ENCODE measurements at regions not wholly inside any gene's neighbourhood (a gene's known extent, or its start where the extent isn't known, plus 50 kb on each side); places are given as distances from the start of the nearest gene placed in this dataset.

DNA sequence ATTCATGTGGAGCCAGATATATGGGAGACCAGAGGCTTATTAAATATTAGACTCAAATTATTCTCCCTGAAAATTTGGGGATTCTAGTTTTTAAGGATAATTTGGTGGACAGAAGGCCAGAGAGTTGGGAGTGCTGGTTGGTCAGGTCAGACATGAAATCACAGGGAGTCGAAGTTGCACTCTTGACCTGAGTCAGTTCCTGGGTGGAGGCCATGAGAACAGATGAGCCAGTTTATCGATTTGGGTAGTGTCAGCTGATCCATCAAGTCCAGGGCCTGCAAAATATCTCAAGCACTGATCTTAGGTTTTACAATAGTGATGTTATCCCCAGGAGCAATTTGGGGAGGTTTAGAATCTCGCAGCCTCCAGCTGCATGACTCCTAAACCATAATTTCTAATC lies 563.5 kb upstream of the NRSN1 start:
- H3K36me3 ChIP-seq (ENCODE audit: control insufficient read depth, insufficient read depth, low read length): no peaks in the 10 kb centered on the region
- no peak overlapping the region for H3K4me3 ChIP-seq (ENCODE audit: low read length)
- no peaks in the 10 kb centered on the region for H3K27me3 ChIP-seq (ENCODE audit: control insufficient read depth, insufficient read depth, low read length)
- no peaks in the 10 kb centered on the region for H3K4me1 ChIP-seq (ENCODE audit: control insufficient read depth, insufficient read depth, low read length)
- no peak overlapping the region for H3K9ac ChIP-seq (ENCODE audit: low read length)
- H3K27ac ChIP-seq (ENCODE audit: low read depth, low read length): no peak overlapping the region

DNA sequence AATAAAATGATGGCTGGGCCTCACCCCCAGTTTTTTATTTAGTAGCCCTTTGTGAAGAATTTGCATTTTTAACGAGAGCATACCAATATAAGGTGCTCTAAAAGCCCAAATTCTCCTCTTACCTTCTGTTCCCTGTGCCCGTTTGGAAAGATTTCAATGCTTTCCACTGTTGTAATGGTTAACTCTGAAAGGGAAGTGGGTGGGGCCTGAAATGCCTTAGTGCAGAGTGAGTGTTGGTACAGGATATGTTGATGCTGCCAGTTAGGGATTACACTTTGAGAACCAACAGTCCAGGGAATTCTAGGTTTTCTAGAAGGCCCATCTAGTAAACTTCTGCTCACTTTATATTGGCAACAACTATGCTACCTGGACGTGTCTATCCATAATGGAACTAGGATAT lies 562.7 kb upstream of the NRSN1 start:
- no peaks in the 10 kb centered on the region for H3K36me3 ChIP-seq (ENCODE audit: control insufficient read depth, insufficient read depth, low read length)
- no peak overlapping the region for H3K27ac ChIP-seq (ENCODE audit: low read depth, low read length)
- H3K9ac ChIP-seq (ENCODE audit: low read length): no peak overlapping the region
- H3K27me3 ChIP-seq (ENCODE audit: control insufficient read depth, insufficient read depth, low read length): no peaks in the 10 kb centered on the region
- H3K4me3 ChIP-seq (ENCODE audit: low read length): no peak overlapping the region
- H3K4me1 ChIP-seq (ENCODE audit: control insufficient read depth, insufficient read depth, low read length): no peaks in the 10 kb centered on the region

DNA sequence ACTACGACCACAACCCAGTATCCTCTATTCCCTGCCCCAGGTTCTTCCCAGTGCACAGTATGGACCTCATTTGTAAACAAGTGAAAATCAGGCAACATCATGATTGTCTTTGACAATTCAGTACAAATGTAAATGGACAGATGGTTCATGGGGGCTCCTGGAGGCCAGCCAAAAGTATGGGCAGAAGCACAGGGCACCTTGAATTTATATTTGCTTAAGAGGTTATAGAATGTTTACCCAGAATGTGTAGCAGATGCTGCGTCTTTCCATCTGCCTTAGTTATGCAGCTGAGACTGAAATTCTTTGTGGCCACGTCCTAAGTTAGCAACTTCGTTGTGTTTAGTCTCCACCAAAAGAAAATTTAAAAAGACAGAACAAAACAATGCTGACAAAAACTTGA lies 559.6 kb upstream of the NRSN1 start:
- Histone ChIP-seq H3K4me1 (ENCODE audit: control insufficient read depth, insufficient read depth, low read length) (no peaks in the 10 kb centered on the region), H3K36me3 (ENCODE audit: control insufficient read depth, insufficient read depth, low read length) (no peaks in the 10 kb centered on the region), H3K27ac (ENCODE audit: low read depth, low read length) (no peak overlapping the region), H3K9ac (ENCODE audit: low read length) (no peak overlapping the region), H3K27me3 (ENCODE audit: control insufficient read depth, insufficient read depth, low read length) (no peaks in the 10 kb centered on the region), H3K4me3 (ENCODE audit: low read length) (no peak overlapping the region)

DNA sequence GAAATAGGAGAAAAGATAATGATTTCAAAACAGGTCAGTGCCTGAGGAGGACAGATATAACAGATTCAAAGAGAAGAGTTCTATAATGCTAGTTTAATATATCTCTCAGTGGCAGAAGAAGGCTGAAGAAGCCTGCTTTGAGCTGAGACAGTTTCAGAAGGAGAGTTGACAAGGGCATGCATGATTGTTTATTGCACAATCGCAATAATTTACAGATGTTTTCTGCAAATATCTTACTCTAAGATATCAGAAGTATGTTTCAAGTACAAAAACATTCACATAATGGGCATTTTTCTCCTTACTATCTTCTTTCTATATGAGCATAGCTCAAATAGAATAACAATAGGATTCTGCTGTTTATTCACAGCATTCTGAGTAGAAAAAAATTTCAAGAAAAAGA lies 557.7 kb upstream of the NRSN1 start:
- Histone ChIP-seq H3K4me3 (ENCODE audit: low read length) (no peak overlapping the region), H3K27me3 (ENCODE audit: control insufficient read depth, insufficient read depth, low read length) (no peaks in the 10 kb centered on the region), H3K27ac (ENCODE audit: low read depth, low read length) (no peak overlapping the region), H3K36me3 (ENCODE audit: control insufficient read depth, insufficient read depth, low read length) (no peaks in the 10 kb centered on the region), H3K4me1 (ENCODE audit: control insufficient read depth, insufficient read depth, low read length) (no peaks in the 10 kb centered on the region), H3K9ac (ENCODE audit: low read length) (no peak overlapping the region)

DNA sequence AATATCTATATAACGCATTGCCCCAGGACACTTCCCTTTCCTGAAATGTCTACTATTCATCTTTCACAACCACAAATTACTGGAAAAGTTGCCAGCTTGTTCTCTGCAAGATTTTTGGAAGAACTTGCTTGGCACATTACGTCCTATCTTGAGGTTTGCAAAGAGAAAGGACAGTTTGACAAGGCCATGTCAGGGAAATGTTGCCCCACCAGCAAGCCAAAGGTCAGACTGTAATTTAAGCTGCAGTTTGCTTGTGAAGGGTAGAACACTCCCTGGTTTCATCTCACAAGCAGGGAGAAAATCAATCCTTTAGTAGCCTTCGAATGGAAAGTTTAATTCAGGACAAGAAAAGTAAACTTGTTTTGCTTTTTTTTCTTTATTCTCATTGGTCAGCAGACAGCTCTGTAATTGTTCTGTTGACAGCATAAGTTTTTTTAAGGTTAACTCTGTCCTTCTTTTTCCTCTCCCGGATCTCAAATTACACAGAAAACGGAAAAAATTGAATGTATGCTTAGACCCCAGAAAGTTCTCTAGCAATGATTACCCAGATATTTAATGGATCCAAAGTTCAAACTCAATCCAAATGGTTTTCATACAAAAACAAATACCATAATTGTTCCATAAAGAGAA lies 541.8 kb upstream of the NRSN1 start:
- H3K27ac ChIP-seq (ENCODE audit: low read depth, low read length): no peak overlapping the region
- H3K9ac ChIP-seq (ENCODE audit: low read length): no peak overlapping the region
- H3K4me1 ChIP-seq (ENCODE audit: control insufficient read depth, insufficient read depth, low read length): no peaks in the 10 kb centered on the region
- H3K36me3 ChIP-seq (ENCODE audit: control insufficient read depth, insufficient read depth, low read length): no peaks in the 10 kb centered on the region
- H3K4me3 ChIP-seq (ENCODE audit: low read length): no peak overlapping the region
- H3K27me3 ChIP-seq (ENCODE audit: control insufficient read depth, insufficient read depth, low read length): no peaks in the 10 kb centered on the region

DNA sequence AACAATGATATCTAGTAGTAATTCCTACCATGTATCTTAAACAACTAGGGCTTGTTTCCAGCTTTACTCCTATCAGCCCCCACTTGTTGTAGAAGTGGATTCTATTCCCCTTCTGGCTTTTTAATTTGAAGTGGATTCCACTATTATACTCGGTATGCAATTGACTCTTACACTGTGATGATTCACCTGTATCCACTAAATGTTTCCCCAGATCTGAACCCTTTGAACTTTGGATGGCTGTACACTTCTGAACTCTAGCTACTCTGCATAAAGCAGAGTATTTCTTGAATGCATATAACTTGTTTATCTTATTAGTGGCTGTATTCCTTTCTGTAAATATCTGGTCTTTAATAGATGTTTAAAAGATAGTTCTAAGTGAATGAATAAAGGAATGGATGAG lies 538.4 kb upstream of the NRSN1 start:
- no peak overlapping the region for H3K4me3 ChIP-seq (ENCODE audit: low read length)
- H3K4me1 ChIP-seq (ENCODE audit: control insufficient read depth, insufficient read depth, low read length): no peaks in the 10 kb centered on the region
- H3K36me3 ChIP-seq (ENCODE audit: control insufficient read depth, insufficient read depth, low read length): no peaks in the 10 kb centered on the region
- H3K27ac ChIP-seq (ENCODE audit: low read depth, low read length): no peak overlapping the region
- H3K27me3 ChIP-seq (ENCODE audit: control insufficient read depth, insufficient read depth, low read length): no peaks in the 10 kb centered on the region
- H3K9ac ChIP-seq (ENCODE audit: low read length): no peak overlapping the region

DNA sequence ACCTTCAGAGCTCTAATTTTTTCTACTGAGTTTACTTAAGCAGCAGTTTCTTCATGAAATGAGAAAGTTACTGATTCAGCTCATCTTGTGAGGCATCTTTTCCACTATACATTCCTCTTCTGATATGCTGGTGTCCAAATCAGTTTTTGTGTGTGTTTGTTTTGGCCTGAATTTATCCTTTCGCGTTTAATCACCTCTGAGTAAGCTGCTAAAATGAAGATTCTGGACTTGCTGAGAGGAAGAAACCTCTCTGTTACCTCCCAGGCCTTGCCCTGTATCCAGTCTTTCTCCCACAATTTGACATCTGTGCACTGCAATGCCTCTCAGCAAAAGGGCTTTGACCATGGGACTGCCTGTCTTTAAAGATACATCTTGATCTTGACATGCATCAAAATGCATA lies 536.2 kb upstream of the NRSN1 start:
- H3K27me3 ChIP-seq (ENCODE audit: control insufficient read depth, insufficient read depth, low read length): no peaks in the 10 kb centered on the region
- H3K36me3 ChIP-seq (ENCODE audit: control insufficient read depth, insufficient read depth, low read length): no peaks in the 10 kb centered on the region
- no peak overlapping the region for H3K4me3 ChIP-seq (ENCODE audit: low read length)
- H3K4me1 ChIP-seq (ENCODE audit: control insufficient read depth, insufficient read depth, low read length): no peaks in the 10 kb centered on the region
- H3K27ac ChIP-seq (ENCODE audit: low read depth, low read length): no peak overlapping the region
- no peak overlapping the region for H3K9ac ChIP-seq (ENCODE audit: low read length)

DNA sequence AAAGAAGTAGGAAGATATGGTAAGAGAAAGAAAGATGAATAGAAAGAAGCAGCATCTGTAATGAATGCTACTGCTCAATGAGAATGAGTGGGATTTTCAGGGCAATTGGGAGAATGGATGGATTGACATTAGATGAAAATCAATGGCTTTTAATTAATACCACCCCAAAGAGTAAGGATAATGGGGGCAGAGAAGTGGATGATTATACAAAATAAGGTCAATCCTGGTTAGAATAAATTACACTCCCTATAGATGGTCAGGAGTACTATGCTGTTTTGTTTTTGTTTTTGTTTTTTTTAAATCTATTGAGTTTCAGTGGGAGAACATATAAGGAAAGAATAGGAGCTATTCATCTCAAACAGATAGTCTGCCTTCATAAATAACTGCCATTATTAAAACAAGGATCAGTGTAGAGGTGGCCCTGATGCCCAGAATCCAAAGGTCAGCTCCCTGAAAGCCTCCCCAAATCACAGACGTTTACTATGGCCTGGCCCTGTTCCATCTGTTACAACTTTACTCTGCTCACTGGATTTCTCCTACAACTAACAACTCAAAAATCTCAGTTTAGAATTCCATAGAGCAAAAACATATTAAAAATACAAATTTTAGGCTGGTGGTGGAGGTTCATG lies 535.4 kb upstream of the NRSN1 start:
- H3K4me3 ChIP-seq (ENCODE audit: low read length): no peak overlapping the region
- H3K4me1 ChIP-seq (ENCODE audit: control insufficient read depth, insufficient read depth, low read length): no peaks in the 10 kb centered on the region
- H3K27me3 ChIP-seq (ENCODE audit: control insufficient read depth, insufficient read depth, low read length): no peaks in the 10 kb centered on the region
- H3K27ac ChIP-seq (ENCODE audit: low read depth, low read length): no peak overlapping the region
- H3K9ac ChIP-seq (ENCODE audit: low read length): no peak overlapping the region
- H3K36me3 ChIP-seq (ENCODE audit: control insufficient read depth, insufficient read depth, low read length): no peaks in the 10 kb centered on the region

DNA sequence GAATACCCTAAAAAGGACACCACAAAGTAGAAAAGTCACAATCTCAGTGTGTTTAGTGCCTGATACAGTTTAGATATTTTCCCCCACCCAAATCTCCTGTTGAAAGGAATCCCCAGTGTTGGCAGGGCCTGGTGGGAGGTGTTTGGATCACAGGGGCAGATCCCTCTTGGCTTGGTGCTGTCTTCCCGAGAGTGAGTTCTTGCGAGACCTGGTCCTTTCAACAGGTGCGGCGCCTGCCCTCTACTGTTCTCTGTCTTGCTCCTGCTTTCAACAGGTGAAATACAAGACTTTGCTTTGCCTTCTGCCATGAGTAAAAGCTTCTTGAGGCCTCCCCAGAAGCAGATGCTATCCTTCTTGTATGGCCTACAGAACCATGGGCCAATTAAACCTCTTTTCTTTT lies 534.3 kb upstream of the NRSN1 start:
- Histone ChIP-seq H3K4me1 (ENCODE audit: control insufficient read depth, insufficient read depth, low read length) (no peaks in the 10 kb centered on the region), H3K4me3 (ENCODE audit: low read length) (no peak overlapping the region), H3K27me3 (ENCODE audit: control insufficient read depth, insufficient read depth, low read length) (no peaks in the 10 kb centered on the region), H3K9ac (ENCODE audit: low read length) (no peak overlapping the region), H3K36me3 (ENCODE audit: control insufficient read depth, insufficient read depth, low read length) (no peaks in the 10 kb centered on the region), H3K27ac (ENCODE audit: low read depth, low read length) (no peak overlapping the region)

DNA sequence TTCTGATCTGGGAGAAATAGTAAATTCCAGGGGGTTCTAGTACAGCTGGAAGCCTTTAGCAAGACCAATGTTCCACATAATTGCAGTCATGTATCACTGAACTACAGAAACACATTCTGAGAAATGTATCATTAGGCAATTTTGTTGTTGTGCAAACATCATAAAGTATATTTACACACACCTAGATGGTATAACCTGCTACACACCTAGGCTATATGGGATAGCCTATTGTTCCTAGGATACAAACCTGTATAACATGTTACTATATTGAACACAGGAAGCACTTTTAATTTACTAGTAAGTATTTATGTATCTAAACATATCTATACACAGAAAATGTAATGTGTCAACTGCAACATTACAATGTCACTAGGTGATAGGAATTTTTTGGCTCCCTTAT lies 525.9 kb upstream of the NRSN1 start:
- H3K9ac ChIP-seq (ENCODE audit: low read length): no peak overlapping the region
- H3K36me3 ChIP-seq (ENCODE audit: control insufficient read depth, insufficient read depth, low read length): no peaks in the 10 kb centered on the region
- H3K27me3 ChIP-seq (ENCODE audit: control insufficient read depth, insufficient read depth, low read length): no peaks in the 10 kb centered on the region
- no peaks in the 10 kb centered on the region for H3K4me1 ChIP-seq (ENCODE audit: control insufficient read depth, insufficient read depth, low read length)
- no peak overlapping the region for H3K4me3 ChIP-seq (ENCODE audit: low read length)
- H3K27ac ChIP-seq (ENCODE audit: low read depth, low read length): no peak overlapping the region

DNA sequence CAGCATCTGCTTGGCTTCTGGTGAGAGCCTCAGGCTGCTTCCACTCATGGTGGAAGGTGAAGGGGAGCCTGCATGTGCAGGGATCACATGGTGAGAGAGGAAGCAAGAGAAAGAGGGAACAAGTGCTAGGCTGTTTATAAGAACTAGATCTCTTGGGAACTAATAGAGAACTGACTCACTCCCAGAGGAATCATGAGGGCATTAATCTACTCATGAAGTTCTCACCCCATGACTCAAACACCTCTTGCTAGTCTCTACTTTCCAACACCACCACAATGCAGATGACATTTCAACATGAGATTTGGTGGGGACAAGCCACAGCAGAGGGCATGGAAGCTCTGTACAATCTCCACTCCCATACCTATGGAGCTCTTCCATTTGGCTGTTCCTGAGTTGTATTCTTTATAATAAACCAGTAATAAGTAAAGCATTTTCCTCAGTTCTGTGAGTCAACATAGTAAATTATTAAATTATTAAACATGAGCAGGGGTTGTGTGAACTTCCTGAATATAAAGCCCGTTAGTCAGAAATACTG lies 524.1 kb upstream of the NRSN1 start:
- no peaks in the 10 kb centered on the region for H3K36me3 ChIP-seq (ENCODE audit: control insufficient read depth, insufficient read depth, low read length)
- H3K27me3 ChIP-seq (ENCODE audit: control insufficient read depth, insufficient read depth, low read length): no peaks in the 10 kb centered on the region
- no peaks in the 10 kb centered on the region for H3K4me1 ChIP-seq (ENCODE audit: control insufficient read depth, insufficient read depth, low read length)
- no peak overlapping the region for H3K4me3 ChIP-seq (ENCODE audit: low read length)
- no peak overlapping the region for H3K9ac ChIP-seq (ENCODE audit: low read length)
- no peak overlapping the region for H3K27ac ChIP-seq (ENCODE audit: low read depth, low read length)

DNA sequence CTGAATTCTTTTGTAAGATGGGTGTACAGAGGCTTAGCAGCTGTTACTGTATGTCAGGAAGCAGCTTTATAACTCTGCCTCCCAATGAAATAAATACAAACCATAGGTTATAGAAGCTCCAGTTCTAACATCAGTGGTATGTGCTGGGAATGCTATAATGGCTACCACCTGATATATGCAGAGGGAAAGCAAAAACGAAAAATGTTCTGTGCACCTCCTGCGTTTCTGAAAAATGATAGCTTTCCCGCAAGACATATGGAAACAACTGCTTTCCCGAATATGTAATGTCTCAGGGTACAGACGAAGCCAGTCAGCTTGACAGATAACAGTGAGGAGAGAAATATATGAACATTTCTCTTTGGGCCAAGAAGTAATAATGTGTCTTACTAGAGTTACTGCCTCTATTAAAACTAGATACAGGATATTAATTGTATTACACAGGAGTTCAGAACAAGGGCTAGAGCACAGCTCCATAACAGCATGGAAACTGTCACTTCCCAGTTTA lies 517.0 kb upstream of the NRSN1 start:
- no peak overlapping the region for H3K27ac ChIP-seq (ENCODE audit: low read depth, low read length)
- no peak overlapping the region for H3K4me3 ChIP-seq (ENCODE audit: low read length)
- H3K36me3 ChIP-seq (ENCODE audit: control insufficient read depth, insufficient read depth, low read length): no peaks in the 10 kb centered on the region
- H3K4me1 ChIP-seq (ENCODE audit: control insufficient read depth, insufficient read depth, low read length): no peaks in the 10 kb centered on the region
- H3K27me3 ChIP-seq (ENCODE audit: control insufficient read depth, insufficient read depth, low read length): no peaks in the 10 kb centered on the region
- no peak overlapping the region for H3K9ac ChIP-seq (ENCODE audit: low read length)

DNA sequence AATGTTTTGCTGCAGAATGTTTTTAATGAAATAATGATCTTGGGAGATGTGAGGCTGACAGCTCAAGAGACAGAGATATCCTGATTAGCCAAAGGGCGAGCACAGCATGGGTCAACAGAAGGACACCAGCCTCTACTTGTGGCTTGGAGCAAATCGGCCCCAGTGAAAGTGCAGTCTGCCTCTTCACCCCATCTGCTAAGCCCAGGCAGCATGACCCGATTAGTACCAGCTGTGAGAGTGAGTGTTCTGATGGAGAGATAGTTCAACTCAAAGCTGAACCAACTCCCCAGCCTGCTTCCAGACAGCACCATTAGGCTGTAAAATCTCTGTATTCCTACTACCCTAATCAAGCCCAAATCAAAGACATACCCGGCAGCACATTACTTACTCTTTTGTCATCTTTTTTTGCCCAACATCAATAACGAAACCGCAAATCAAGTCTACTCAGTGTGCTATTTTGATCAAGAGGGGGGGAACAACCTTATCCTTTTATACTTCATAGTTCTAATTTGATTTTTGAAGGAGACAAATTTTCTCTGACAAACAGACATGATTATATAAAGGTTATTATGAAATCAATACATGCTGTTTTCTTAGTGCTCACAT lies 514.1 kb upstream of the NRSN1 start:
- H3K4me3 ChIP-seq (ENCODE audit: low read length): no peak overlapping the region
- no peak overlapping the region for H3K9ac ChIP-seq (ENCODE audit: low read length)
- H3K4me1 ChIP-seq (ENCODE audit: control insufficient read depth, insufficient read depth, low read length): no peaks in the 10 kb centered on the region
- no peaks in the 10 kb centered on the region for H3K36me3 ChIP-seq (ENCODE audit: control insufficient read depth, insufficient read depth, low read length)
- no peak overlapping the region for H3K27ac ChIP-seq (ENCODE audit: low read depth, low read length)
- H3K27me3 ChIP-seq (ENCODE audit: control insufficient read depth, insufficient read depth, low read length): no peaks in the 10 kb centered on the region
